ENCODE measurements at regions not wholly inside any gene's neighbourhood (a gene's known extent, or its start where the extent isn't known, plus 50 kb on each side); places are given as distances from the start of the nearest gene placed in this dataset.

GRCh38 chr17:53932386-53932785 is 109.7 kb downstream of the KIF2B start:
- no peak overlapping the region for H3K4me2 ChIP-seq (ENCODE audit: control insufficient read depth, insufficient read depth)
- no peaks in the 10 kb centered on the region for H3K4me1 ChIP-seq (ENCODE audit: control insufficient read depth, insufficient read depth, low read length)
- ChIA-PET SMC1A (ENCODE audit: uncharacterized antibody, unreplicated experiment) (no interaction called here), CTCF (no interaction called here), RAD21 (ENCODE audit: unreplicated experiment) (no interaction called here), POLR2A (no interaction called here)
- in situ Hi-C loops (cut with MboI) (no loop called here), intact Hi-C loops (cut with micrococcal nuclease; ENCODE audit: unreplicated experiment) (no loop called here)
- no peak for ATAC-seq
- H3K36me3 ChIP-seq (ENCODE audit: control insufficient read depth in 2 of 2, insufficient read depth in 2 of 2, low read length in 1 of 2), result no peaks in the 10 kb centered on the region
- no peaks in the 10 kb centered on the region for H3K9me3 ChIP-seq (replicated peaks; ENCODE audit: control insufficient read depth, insufficient read depth, low read length)
- H3K27ac ChIP-seq (ENCODE audit: control insufficient read depth, insufficient read depth), result no peak overlapping the region
- FAIRE-seq, result no peak
- no peak for DNase-seq (ENCODE audit: low read depth, low spot score)
- H3K79me2 ChIP-seq (ENCODE audit: control insufficient read depth, insufficient read depth, low read length), result no peaks in the 10 kb centered on the region
- no peaks in the 10 kb centered on the region for H4K20me1 ChIP-seq (ENCODE audit: control insufficient read depth, insufficient read depth)
- no peak overlapping the region for H3K4me3 ChIP-seq
- no peak overlapping the region for H3K9ac ChIP-seq (ENCODE audit: control insufficient read depth, insufficient read depth, low read length)
- BruUV-seq (replicated peaks), result no TSS peak
- no peaks in the 10 kb centered on the region for H3K27me3 ChIP-seq (replicated peaks in 1 of 2; ENCODE audit: control insufficient read depth in 2 of 2, insufficient read depth in 2 of 2, low read length in 1 of 2)
- H2AFZ ChIP-seq (ENCODE audit: control insufficient read depth, low read depth, low read length), result no peak overlapping the region
- WGBS (ENCODE audit: insufficient coverage, insufficient replicate concordance, low lambda C conversion rate, missing lambda C conversion rate), result 0% methylated on average over 2 of the region's 2 CpGs
- TF ChIP-seq RUNX3 (IDR thresholded peaks at IDR 0.05; ENCODE audit: low read length), result no peak
- no peak for TF ChIP-seq RELA (IDR thresholded peaks at IDR 0.05; ENCODE audit: borderline replicate concordance, partially characterized antibody)
- TF ChIP-seq PKNOX1 (IDR thresholded peaks at IDR 0.05), result no peak
- TF ChIP-seq JUNB (IDR thresholded peaks at IDR 0.05), result no peak
- no peak for TF ChIP-seq KLF5 (IDR thresholded peaks at IDR 0.05; ENCODE audit: partially characterized antibody)
- no peak for TF ChIP-seq E4F1 (IDR thresholded peaks at IDR 0.05; ENCODE audit: borderline replicate concordance, partially characterized antibody)
- TF ChIP-seq MYC (IDR thresholded peaks at IDR 0.05; ENCODE audit: insufficient read depth, insufficient read length, insufficient replicate concordance, low read length, severe bottlenecking), result no peak
- TF ChIP-seq CREB1 (IDR thresholded peaks at IDR 0.05; ENCODE audit: low read depth), result no peak
- no peak for TF ChIP-seq NRF1 (conservative IDR thresholded peaks at IDR 0.05; ENCODE audit: low read depth, low read length)
- TF ChIP-seq ESRRA (IDR thresholded peaks at IDR 0.05; ENCODE audit: low read length), result no peak
- no peak for TF ChIP-seq TCF7 (IDR thresholded peaks at IDR 0.05; ENCODE audit: borderline replicate concordance)
- no peak for TF ChIP-seq MEF2B (IDR thresholded peaks at IDR 0.05; ENCODE audit: partially characterized antibody, poor library complexity, severe bottlenecking)
- no peak for TF ChIP-seq POLR2AphosphoS2 (IDR thresholded peaks at IDR 0.05; ENCODE audit: low read depth, low read length)
- no peak for TF ChIP-seq HDAC6 (IDR thresholded peaks at IDR 0.05; ENCODE audit: unreplicated experiment)
- no peak for TF ChIP-seq BCL3 (IDR thresholded peaks at IDR 0.05; ENCODE audit: borderline replicate concordance, insufficient read depth, low read depth, low read length, poor library complexity, severe bottlenecking)
- TF ChIP-seq EED (IDR thresholded peaks at IDR 0.05; ENCODE audit: low read depth), result no peak
- no peak for TF ChIP-seq NR2C2 (IDR thresholded peaks at IDR 0.05; ENCODE audit: borderline replicate concordance, control insufficient read depth, insufficient read length, low read depth)

All from GM12878 (cell line).